ENCODE measurements at regions not wholly inside any gene's neighbourhood (a gene's known extent, or its start where the extent isn't known, plus 50 kb on each side); places are given as distances from the start of the nearest gene placed in this dataset.

- DNase-seq (ENCODE audit: low read depth) = no peak
- H3K4me3 ChIP-seq (ENCODE audit: low read depth, low read length) = no peak overlapping the region
- no peak for TF ChIP-seq CTCF (IDR thresholded peaks at IDR 0.05; ENCODE audit: insufficient read depth, low read depth, low read length)
Observed at GRCh38 chr19:30824809-30825208, 452.6 kb downstream of the ZNF536 start.

GRCh38 chr19:30817965-30818567 lies 445.9 kb downstream of the ZNF536 start:
- no peak for TF ChIP-seq CTCF (IDR thresholded peaks at IDR 0.05; ENCODE audit: insufficient read depth, low read depth, low read length)
- DNase-seq (ENCODE audit: low read depth) = no peak
- no peak overlapping the region for H3K4me3 ChIP-seq (ENCODE audit: low read depth, low read length)

GRCh38 chr19:30817197-30817596 lies 445.0 kb downstream of the ZNF536 start:
- TF ChIP-seq CTCF (IDR thresholded peaks at IDR 0.05; ENCODE audit: insufficient read depth, low read depth, low read length) = no peak
- H3K4me3 ChIP-seq (ENCODE audit: low read depth, low read length) = no peak overlapping the region
- DNase-seq (ENCODE audit: low read depth) = no peak

- no peak for DNase-seq (ENCODE audit: low read depth)
- no peak for TF ChIP-seq CTCF (IDR thresholded peaks at IDR 0.05; ENCODE audit: insufficient read depth, low read depth, low read length)
- no peak overlapping the region for H3K4me3 ChIP-seq (ENCODE audit: low read depth, low read length)
Observed at GRCh38 chr19:30815889-30816580, 443.9 kb downstream of the ZNF536 start.

GRCh38 chr19:30812099-30812678 lies 440.0 kb downstream of the ZNF536 start:
- no peak for TF ChIP-seq CTCF (IDR thresholded peaks at IDR 0.05; ENCODE audit: insufficient read depth, low read depth, low read length)
- no peak for DNase-seq (ENCODE audit: low read depth)
- no peak overlapping the region for H3K4me3 ChIP-seq (ENCODE audit: low read depth, low read length)

GRCh38 chr19:30811397-30812098 lies 439.4 kb downstream of the ZNF536 start:
- TF ChIP-seq CTCF (IDR thresholded peaks at IDR 0.05; ENCODE audit: insufficient read depth, low read depth, low read length) = no peak
- H3K4me3 ChIP-seq (ENCODE audit: low read depth, low read length) = no peak overlapping the region
- no peak for DNase-seq (ENCODE audit: low read depth)

Measured in fibroblast of villous mesenchyme (primary cell).